Choroid plexus epithelial cell (primary cell): ENCODE measurements at regions not wholly inside any gene's neighbourhood (a gene's known extent, or its start where the extent isn't known, plus 50 kb on each side); places are given as distances from the start of the nearest gene placed in this dataset.

ENCODE experiments used
- DNase-seq: peaks from one replicate; pipeline ENCODE4 v3.0.0-alpha.2; 2010; ENCODE audit warnings: low read depth
- H3K4me3 ChIP-seq: 2 replicates; pipeline ENCODE4 v1.5.1; 2011; ENCODE audit warnings: low read depth, mild to moderate bottlenecking, control low read depth, low read length, moderate library complexity
- TF ChIP-seq, protein P1 (sequence below): conservative IDR thresholded peaks from 2 replicates; pipeline ENCODE4 v1.5.1; 2011; ENCODE audit warnings: low read depth, mild to moderate bottlenecking, control low read depth, inconsistent platforms, low read length, moderate library complexity

DNA sequence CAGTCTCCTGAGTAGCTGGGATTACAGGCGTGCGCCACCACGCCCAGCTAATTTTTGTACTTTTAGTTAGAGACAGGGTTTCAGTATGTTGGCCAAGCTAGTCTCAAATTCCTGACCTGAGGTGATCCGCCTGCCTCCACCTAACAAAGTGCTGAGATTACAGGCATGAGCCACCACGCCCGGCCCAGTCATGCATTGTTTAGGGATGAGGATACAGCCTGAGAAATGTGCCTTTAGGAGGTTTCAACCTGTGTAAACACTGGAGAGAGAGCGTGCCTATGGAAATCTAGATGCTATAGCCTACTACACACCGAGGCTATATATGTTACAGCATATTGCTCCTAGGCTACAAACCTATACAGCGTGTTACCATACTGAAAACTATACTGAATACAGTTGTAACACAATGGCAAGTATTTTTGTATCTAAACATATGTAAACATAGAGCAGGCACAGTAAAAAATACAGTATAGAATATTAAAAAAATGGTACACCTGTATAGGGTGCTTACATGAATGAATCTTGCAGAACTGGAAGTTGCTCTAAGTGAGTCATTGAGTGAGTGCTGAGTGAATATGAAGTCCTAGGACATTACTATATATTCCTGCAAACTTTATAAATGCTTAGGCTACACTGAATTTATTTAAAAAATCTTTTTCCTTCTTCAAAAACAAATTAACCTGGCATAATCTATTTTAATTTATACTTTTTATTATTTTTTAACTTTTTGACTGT, 588.2 kb upstream of the ADGRL3 start:
- TF ChIP-seq, protein P1, sequence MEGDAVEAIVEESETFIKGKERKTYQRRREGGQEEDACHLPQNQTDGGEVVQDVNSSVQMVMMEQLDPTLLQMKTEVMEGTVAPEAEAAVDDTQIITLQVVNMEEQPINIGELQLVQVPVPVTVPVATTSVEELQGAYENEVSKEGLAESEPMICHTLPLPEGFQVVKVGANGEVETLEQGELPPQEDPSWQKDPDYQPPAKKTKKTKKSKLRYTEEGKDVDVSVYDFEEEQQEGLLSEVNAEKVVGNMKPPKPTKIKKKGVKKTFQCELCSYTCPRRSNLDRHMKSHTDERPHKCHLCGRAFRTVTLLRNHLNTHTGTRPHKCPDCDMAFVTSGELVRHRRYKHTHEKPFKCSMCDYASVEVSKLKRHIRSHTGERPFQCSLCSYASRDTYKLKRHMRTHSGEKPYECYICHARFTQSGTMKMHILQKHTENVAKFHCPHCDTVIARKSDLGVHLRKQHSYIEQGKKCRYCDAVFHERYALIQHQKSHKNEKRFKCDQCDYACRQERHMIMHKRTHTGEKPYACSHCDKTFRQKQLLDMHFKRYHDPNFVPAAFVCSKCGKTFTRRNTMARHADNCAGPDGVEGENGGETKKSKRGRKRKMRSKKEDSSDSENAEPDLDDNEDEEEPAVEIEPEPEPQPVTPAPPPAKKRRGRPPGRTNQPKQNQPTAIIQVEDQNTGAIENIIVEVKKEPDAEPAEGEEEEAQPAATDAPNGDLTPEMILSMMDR: no peak
- DNase-seq: no peak
- no peak overlapping the region for H3K4me3 ChIP-seq

DNA sequence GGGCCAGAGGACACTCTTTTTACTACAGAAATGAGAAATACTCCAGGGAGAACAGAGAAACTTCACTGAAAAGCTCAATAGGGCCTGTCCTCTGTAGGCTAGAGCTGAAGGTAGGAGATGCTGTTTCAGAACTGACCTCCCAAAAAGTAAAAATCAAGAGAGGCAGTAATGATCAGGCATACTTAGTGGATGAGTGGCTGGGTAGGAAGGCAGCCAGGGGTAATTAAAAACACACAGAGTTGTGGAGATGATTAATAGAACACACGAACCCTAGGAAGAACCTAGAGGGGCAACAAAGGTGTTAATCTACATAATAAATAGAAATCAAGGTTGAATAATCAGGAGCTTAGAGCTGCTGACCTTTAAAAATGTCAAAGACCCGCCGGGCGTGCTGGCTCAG, 582.4 kb upstream of the ADGRL3 start:
- TF ChIP-seq, protein P1: no peak
- H3K4me3 ChIP-seq: no peak overlapping the region
- no peak for DNase-seq

DNA sequence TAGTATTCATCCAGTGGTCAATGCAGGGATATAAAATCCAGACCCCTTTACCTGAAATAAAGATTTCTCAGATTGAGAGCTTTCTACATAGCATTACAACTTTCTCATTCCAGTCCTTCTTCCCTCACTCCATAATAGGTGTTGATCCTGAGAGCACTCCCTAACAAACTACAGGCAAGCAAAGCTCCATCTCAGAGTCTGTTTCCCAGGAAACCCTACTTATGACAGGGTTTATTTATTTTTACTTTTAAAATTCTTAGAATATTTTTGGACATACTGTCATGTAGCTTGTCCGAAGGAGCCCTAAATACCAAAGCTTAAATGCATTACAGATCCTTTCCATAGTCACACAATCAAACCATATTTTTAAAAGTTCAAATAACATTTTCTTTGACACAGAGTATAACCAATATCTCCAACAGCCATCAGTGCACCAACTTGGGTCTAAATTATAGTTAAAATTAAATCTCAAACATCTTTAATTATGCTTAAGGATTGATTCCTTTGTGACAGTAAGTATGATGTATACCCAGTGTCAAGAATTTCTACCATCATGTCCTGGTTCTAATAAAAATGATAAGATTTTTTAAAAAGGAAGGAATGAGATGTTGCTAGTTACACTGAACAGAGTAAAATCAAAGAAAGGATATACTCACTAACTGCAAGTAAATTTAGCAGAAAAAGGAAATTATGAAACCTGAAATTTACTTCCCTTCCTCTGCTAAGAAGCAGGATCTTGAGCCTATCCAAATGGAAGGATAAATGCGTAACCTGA, 580.4 kb upstream of the ADGRL3 start:
- H3K4me3 ChIP-seq: no peak overlapping the region
- TF ChIP-seq, protein P1: no peak
- DNase-seq: peak; percentile 22

DNA sequence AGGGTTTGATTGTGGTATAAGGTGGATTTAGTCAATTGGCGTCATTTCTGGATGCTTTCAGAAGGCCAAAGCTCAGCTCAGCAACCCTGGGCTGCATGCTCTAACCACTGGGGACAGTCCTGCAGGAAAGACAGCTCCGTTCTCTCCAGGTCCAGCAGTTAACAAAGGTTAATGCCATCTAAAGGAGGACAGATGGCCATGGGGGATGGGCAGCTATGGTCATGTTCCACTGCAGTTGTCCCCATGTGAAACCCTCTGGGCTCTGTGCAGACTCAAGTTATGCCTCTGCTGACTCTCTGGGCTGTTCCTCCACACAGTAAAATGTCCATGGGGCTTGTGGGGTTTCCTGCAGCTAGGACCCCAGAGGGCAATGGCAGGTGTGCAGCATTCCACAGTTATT, 562.1 kb upstream of the ADGRL3 start:
- H3K4me3 ChIP-seq: no peak overlapping the region
- TF ChIP-seq, protein P1: no peak
- DNase-seq: no peak

DNA sequence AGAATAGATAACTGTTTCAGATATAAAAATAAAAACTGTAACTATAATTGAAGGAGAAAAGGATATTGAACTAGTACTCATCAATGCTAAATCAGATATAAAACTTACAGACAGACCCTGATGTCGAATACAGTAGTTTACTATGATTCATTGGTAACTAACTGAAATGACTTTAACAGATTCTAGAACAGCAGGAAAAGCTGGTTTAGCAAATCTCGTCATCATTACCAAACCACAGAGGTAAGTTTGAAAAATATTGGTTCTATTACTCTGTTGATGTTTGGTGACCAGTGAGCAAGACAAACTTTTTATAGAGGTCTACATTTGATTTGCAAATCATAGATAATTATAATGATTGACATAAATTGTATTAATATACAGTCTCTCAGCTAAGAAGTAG, 551.4 kb upstream of the ADGRL3 start:
- DNase-seq: no peak
- TF ChIP-seq, protein P1: no peak
- H3K4me3 ChIP-seq: no peak overlapping the region

DNA sequence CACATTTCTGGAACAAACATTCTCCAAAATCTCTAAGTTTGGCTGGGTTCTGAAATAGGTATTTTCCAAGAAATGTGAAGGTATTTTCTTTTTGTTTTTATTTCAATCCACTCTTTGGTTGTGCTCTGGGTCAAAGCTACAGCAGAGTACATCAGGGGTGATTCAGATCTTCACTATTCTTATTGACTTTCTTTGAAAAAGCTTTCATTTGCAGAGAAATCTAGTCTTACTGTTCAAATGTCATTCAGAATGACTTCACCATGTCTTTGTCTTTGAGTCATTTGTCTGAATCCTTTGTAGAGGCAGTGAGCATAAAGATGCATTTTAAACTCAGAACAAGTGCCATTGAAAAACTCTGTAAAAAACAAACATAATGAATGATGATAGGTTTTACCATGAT, 547.2 kb upstream of the ADGRL3 start:
- H3K4me3 ChIP-seq: no peak overlapping the region
- TF ChIP-seq, protein P1: no peak
- no peak for DNase-seq
